Fibroblast of lung (primary cell): ENCODE measurements at regions not wholly inside any gene's neighbourhood (a gene's known extent, or its start where the extent isn't known, plus 50 kb on each side); places are given as distances from the start of the nearest gene placed in this dataset.

Experiments used
- EZH2 ChIP-seq: IDR thresholded peaks from 2 replicates; pipeline ENCODE4 v1.5.1; 2012; ENCODE audit warnings: low read length, control low read depth, mild to moderate bottlenecking; ENCODE audit errors: missing control alignments
- TF ChIP-seq, protein P1 (sequence below), 2 donors: IDR thresholded peaks in 1 of 2; conservative IDR thresholded peaks in 1 of 2; 1 replicate in 1 of 2; 2 replicates in 1 of 2; pipeline ENCODE4 v1.5.1; 2011 to 2012; ENCODE audit warnings: low read length in 2 of 2, control low read depth in 1 of 2, inconsistent platforms in 1 of 2, low read depth in 1 of 2, mild to moderate bottlenecking in 1 of 2

DNA sequence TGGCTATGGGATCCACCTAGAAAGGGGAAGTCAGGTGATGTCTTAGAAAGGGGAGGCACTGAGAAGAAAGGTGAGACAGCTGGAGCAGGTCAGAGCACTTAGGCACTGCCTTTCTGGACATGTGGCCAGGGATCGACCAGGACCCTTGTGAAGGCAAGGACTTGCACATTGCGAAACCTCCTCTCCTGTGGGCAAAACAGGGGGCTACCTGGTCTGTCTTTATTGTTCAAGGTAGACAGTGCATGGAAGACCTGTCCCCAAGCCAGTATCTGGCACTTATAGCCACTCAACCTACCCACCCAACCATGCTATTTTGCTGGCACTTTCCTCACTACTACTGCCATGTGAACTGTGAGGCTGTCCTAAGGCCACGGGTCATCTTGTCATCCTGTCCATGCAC is 67.2 kb downstream of the NAV1 start:
- TF ChIP-seq, protein P1, sequence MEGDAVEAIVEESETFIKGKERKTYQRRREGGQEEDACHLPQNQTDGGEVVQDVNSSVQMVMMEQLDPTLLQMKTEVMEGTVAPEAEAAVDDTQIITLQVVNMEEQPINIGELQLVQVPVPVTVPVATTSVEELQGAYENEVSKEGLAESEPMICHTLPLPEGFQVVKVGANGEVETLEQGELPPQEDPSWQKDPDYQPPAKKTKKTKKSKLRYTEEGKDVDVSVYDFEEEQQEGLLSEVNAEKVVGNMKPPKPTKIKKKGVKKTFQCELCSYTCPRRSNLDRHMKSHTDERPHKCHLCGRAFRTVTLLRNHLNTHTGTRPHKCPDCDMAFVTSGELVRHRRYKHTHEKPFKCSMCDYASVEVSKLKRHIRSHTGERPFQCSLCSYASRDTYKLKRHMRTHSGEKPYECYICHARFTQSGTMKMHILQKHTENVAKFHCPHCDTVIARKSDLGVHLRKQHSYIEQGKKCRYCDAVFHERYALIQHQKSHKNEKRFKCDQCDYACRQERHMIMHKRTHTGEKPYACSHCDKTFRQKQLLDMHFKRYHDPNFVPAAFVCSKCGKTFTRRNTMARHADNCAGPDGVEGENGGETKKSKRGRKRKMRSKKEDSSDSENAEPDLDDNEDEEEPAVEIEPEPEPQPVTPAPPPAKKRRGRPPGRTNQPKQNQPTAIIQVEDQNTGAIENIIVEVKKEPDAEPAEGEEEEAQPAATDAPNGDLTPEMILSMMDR (conservative IDR thresholded peaks at IDR 0.05 in 1 of 2, IDR thresholded peaks at IDR 0.05 in 1 of 2; ENCODE audit: low read depth in 1 of 2, low read length in 2 of 2) = no peak
- no peak for TF ChIP-seq EZH2
